ENCODE measurements at regions not wholly inside any gene's neighbourhood (a gene's known extent, or its start where the extent isn't known, plus 50 kb on each side); places are given as distances from the start of the nearest gene placed in this dataset.

DNA sequence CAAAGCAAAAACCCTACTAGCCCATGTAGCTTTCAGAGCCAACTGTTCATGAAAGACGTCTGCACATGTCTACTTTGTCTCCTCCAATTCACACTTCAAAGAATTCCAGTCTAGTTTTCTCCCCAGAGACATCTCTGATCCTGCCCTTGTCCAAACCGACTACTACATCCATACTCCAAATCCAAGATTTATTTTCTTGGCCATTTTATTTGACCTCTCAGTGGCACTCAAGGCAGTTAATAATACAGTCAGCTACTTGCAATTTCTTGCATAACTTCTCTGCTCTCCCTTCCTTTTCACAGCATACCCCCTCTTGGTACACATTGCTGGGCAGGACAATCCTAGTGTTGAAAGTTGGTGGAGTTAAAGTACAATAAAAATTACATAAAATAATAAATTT, 170.9 kb upstream of the INHBA start:
- intact Hi-C loops (cut with micrococcal nuclease) = loop anchor here in 1 of 2 donors (1.0 kb wide), 1 partner anchor 15 kb away; no protein-coding TSS in a partner anchor
- H2AFZ ChIP-seq (ENCODE audit: insufficient read depth, low read depth, low read length, poor library complexity, severe bottlenecking) = no peak overlapping the region
- Mint-ChIP-seq H3K9me3 (no peaks in the 10 kb centered on the region), H3K4me1 (peaks cover 33% of the 10 kb centered on the region), H3K27ac (no peak overlapping the region), H3K36me3 (no peaks in the 10 kb centered on the region), H3K4me3 (no peak overlapping the region), H3K27me3 (ENCODE audit: low read depth in 3 of 3) (peaks cover 0 to 2% (median 1%) of the 10 kb centered on the region in 3 donors)
- H3K4me3 ChIP-seq (replicated peaks in 1 of 3; ENCODE audit: low read depth in 2 of 3, low read length in 3 of 3) = no peak overlapping the region
- H3K79me2 ChIP-seq (ENCODE audit: insufficient read depth, low read length) = no peaks in the 10 kb centered on the region
- H3K4me2 ChIP-seq (replicated peaks; ENCODE audit: extremely low read depth, low read length, poor library complexity, severe bottlenecking) = no peak overlapping the region
- no peaks in the 10 kb centered on the region for H4K20me1 ChIP-seq (ENCODE audit: insufficient read depth, low read length)
- H3K4me1 ChIP-seq (ENCODE audit: control insufficient read depth in 1 of 2, insufficient read depth in 2 of 2, low read length in 2 of 2) = peaks cover 20 to 27% of the 10 kb centered on the region in 2 donors
- 88% methylated on average over 2 of the region's 2 CpGs for WGBS (ENCODE audit: insufficient coverage)
- DNase-seq = no peak
- H3K27me3 ChIP-seq (ENCODE audit: control insufficient read depth in 2 of 2, insufficient read depth in 2 of 2, low read length in 2 of 2) = no peaks in the 10 kb centered on the region
- H3K27ac ChIP-seq (ENCODE audit: low read depth in 1 of 2, low read length in 2 of 2) = no peak overlapping the region
- TF ChIP-seq, protein P1, sequence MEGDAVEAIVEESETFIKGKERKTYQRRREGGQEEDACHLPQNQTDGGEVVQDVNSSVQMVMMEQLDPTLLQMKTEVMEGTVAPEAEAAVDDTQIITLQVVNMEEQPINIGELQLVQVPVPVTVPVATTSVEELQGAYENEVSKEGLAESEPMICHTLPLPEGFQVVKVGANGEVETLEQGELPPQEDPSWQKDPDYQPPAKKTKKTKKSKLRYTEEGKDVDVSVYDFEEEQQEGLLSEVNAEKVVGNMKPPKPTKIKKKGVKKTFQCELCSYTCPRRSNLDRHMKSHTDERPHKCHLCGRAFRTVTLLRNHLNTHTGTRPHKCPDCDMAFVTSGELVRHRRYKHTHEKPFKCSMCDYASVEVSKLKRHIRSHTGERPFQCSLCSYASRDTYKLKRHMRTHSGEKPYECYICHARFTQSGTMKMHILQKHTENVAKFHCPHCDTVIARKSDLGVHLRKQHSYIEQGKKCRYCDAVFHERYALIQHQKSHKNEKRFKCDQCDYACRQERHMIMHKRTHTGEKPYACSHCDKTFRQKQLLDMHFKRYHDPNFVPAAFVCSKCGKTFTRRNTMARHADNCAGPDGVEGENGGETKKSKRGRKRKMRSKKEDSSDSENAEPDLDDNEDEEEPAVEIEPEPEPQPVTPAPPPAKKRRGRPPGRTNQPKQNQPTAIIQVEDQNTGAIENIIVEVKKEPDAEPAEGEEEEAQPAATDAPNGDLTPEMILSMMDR (IDR thresholded peaks at IDR 0.05) = no peak
- H3K36me3 ChIP-seq (replicated peaks in 1 of 2; ENCODE audit: control insufficient read depth in 1 of 2, insufficient read depth in 2 of 2, low read length in 2 of 2) = no peaks in the 10 kb centered on the region
- H3K9me3 ChIP-seq (replicated peaks in 1 of 2; ENCODE audit: control insufficient read depth in 1 of 2, insufficient read depth in 1 of 2, low read length in 2 of 2) = no peaks in the 10 kb centered on the region
- H3K9ac ChIP-seq (ENCODE audit: insufficient read depth, low read length, poor library complexity, severe bottlenecking) = no peak overlapping the region

DNA sequence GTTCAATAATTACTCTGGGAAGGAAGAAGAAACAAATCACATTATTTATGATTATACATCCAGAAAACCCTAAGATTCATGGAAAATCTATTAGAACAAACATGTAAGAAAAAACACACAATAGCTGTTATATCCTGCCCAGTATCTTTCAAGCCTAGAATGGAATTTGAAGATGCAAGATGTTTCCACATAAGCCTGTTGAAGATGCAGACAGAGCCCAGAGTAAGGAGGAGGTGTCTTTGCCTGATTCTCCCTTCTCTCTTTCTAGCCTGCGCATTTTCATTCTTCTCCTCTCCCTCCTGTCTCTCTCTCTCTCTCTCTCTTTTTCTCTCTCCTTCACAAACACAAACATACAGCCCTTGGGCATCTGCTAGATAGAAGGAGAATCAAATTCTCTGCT, 170.1 kb upstream of the INHBA start:
- no peak overlapping the region for H3K9ac ChIP-seq (ENCODE audit: insufficient read depth, low read length, poor library complexity, severe bottlenecking)
- H3K4me2 ChIP-seq (replicated peaks; ENCODE audit: extremely low read depth, low read length, poor library complexity, severe bottlenecking) = no peak overlapping the region
- H3K79me2 ChIP-seq (ENCODE audit: insufficient read depth, low read length) = no peaks in the 10 kb centered on the region
- H4K20me1 ChIP-seq (ENCODE audit: insufficient read depth, low read length) = no peaks in the 10 kb centered on the region
- Mint-ChIP-seq H3K36me3 (no peaks in the 10 kb centered on the region), H3K27ac (peak overlapping the region in 1 of 7 donors; percentile 13), H3K9me3 (no peaks in the 10 kb centered on the region), H3K4me1 (peaks cover 36% of the 10 kb centered on the region), H3K4me3 (no peak overlapping the region), H3K27me3 (ENCODE audit: low read depth in 3 of 3) (peaks cover 0 to 2% (median 1%) of the 10 kb centered on the region in 3 donors)
- no CpG with 5 or more reads among the region's 1 CpG for WGBS (ENCODE audit: insufficient coverage)
- H3K27me3 ChIP-seq (ENCODE audit: control insufficient read depth in 2 of 2, insufficient read depth in 2 of 2, low read length in 2 of 2) = no peaks in the 10 kb centered on the region
- no peak overlapping the region for H2AFZ ChIP-seq (ENCODE audit: insufficient read depth, low read depth, low read length, poor library complexity, severe bottlenecking)
- no peak overlapping the region for H3K4me3 ChIP-seq (replicated peaks in 1 of 3; ENCODE audit: low read depth in 2 of 3, low read length in 3 of 3)
- TF ChIP-seq, protein P1 (IDR thresholded peaks at IDR 0.05) = no peak
- H3K4me1 ChIP-seq (ENCODE audit: control insufficient read depth in 1 of 2, insufficient read depth in 2 of 2, low read length in 2 of 2) = peaks cover 20 to 29% of the 10 kb centered on the region in 2 donors
- intact Hi-C loops (cut with micrococcal nuclease) = loop anchor here in 1 of 2 donors (1.0 kb wide), 1 partner anchor 15 kb away; no protein-coding TSS in a partner anchor
- no peak for DNase-seq
- H3K9me3 ChIP-seq (replicated peaks in 1 of 2; ENCODE audit: control insufficient read depth in 1 of 2, insufficient read depth in 1 of 2, low read length in 2 of 2) = no peaks in the 10 kb centered on the region
- no peaks in the 10 kb centered on the region for H3K36me3 ChIP-seq (replicated peaks in 1 of 2; ENCODE audit: control insufficient read depth in 1 of 2, insufficient read depth in 2 of 2, low read length in 2 of 2)
- no peak overlapping the region for H3K27ac ChIP-seq (ENCODE audit: low read depth in 1 of 2, low read length in 2 of 2)

Measured in CD14-positive monocyte (primary cell).